HG02885 (cell line): ENCODE measurements at regions not wholly inside any gene's neighbourhood (a gene's known extent, or its start where the extent isn't known, plus 50 kb on each side); places are given as distances from the start of the nearest gene placed in this dataset.
A peak's percentile ranks its signal among the peaks of the same experiment; 100 is the strongest.
"Not testable (repeated sequence)": the region's sequence is repeated elsewhere in the genome, so short reads cannot be mapped to it uniquely, and the experiment has no call there.

Source experiments
- ATAC-seq: cut with Tn5 transposase; IDR thresholded peaks from one replicate; pipeline ENCODE4 v1.9.1; 2021; ENCODE audit warnings: mild to moderate bottlenecking; ENCODE audit not compliant: unreplicated experiment, poor library complexity

- ATAC-seq, result no peak
Observed at GRCh38 chr4:131447883-131448282, 1701.2 kb upstream of the PCDH10 start.

- no peak for ATAC-seq
Observed at GRCh38 chr4:131450572-131451209, 1698.4 kb upstream of the PCDH10 start.

GRCh38 chr4:131459430-131460101 lies 1689.5 kb upstream of the PCDH10 start:
- ATAC-seq, result peak; percentile 88

- no peak for ATAC-seq
Observed at GRCh38 chr4:131470360-131470759, 1678.7 kb upstream of the PCDH10 start.

- no peak for ATAC-seq
Observed at GRCh38 chr4:131488772-131489171, 1660.3 kb upstream of the PCDH10 start.

- ATAC-seq, result not testable (repeated sequence)
Observed at GRCh38 chr4:131496211-131496610, 1652.9 kb upstream of the PCDH10 start.

GRCh38 chr4:131499141-131499873 lies 1649.8 kb upstream of the PCDH10 start:
- no peak for ATAC-seq

GRCh38 chr4:131509521-131509920 lies 1639.6 kb upstream of the PCDH10 start:
- ATAC-seq, result no peak

- ATAC-seq, result no peak
Observed at GRCh38 chr4:131526686-131527085, 1622.4 kb upstream of the PCDH10 start.

GRCh38 chr4:131531087-131531486 lies 1618.0 kb upstream of the PCDH10 start:
- ATAC-seq, result no peak

- ATAC-seq, result no peak
Observed at GRCh38 chr4:131534944-131535645, 1614.0 kb upstream of the PCDH10 start.

GRCh38 chr4:131540256-131540655 lies 1608.8 kb upstream of the PCDH10 start:
- ATAC-seq, result no peak

- ATAC-seq, result peak; percentile 76
Observed at GRCh38 chr4:131547506-131547981, 1601.5 kb upstream of the PCDH10 start.

GRCh38 chr4:131551306-131551705 lies 1597.8 kb upstream of the PCDH10 start:
- peak; percentile 51 for ATAC-seq

- no peak for ATAC-seq
Observed at GRCh38 chr4:131566026-131566425, 1583.1 kb upstream of the PCDH10 start.

GRCh38 chr4:131584587-131584986 lies 1564.5 kb upstream of the PCDH10 start:
- no peak for ATAC-seq

- ATAC-seq, result no peak
Observed at GRCh38 chr4:131595140-131595539, 1554.0 kb upstream of the PCDH10 start.

- no peak for ATAC-seq
Observed at GRCh38 chr4:131603705-131604104, 1545.4 kb upstream of the PCDH10 start.

- ATAC-seq, result no peak
Observed at GRCh38 chr4:131609039-131609438, 1540.1 kb upstream of the PCDH10 start.

GRCh38 chr4:131610517-131610916 lies 1538.6 kb upstream of the PCDH10 start:
- ATAC-seq, result not testable (repeated sequence)
